ENCODE measurements at regions not wholly inside any gene's neighbourhood (a gene's known extent, or its start where the extent isn't known, plus 50 kb on each side); places are given as distances from the start of the nearest gene placed in this dataset.
"Not testable (repeated sequence)": the region's sequence is repeated elsewhere in the genome, so short reads cannot be mapped to it uniquely, and the experiment has no call there.

GRCh38 chr21:35711661-35712060 lies 348.7 kb downstream of the SETD4 start:
- no peaks in the 10 kb centered on the region for H3K36me3 ChIP-seq (ENCODE audit: control insufficient read depth, insufficient read depth, low read length)
- DNase-seq (ENCODE audit: low read depth, low spot score) (no peak), ATAC-seq (no peak)
- H3K27me3 ChIP-seq (ENCODE audit: control insufficient read depth, insufficient read depth, low read length), result peaks cover 2% of the 10 kb centered on the region; the same call in 1 of the 2 replicates
- intact Hi-C loops (cut with micrococcal nuclease; ENCODE audit: unreplicated experiment), result no loop called here
- in situ Hi-C loops (cut with HindIII; ENCODE audit: low pct_unique_long_range_greater_than_20kb, low sequenced_read_pairs), result no loop called here
- no TSS peak for BruUV-seq (replicated peaks)
- POLR2A ChIA-PET, result no interaction called here
- H3K4me1 ChIP-seq (ENCODE audit: control insufficient read depth, insufficient read depth, low read length), result no peaks in the 10 kb centered on the region
- CTCF ChIA-PET, result no interaction called here
- H3K4me3 ChIP-seq (ENCODE audit: low read depth in 2 of 2, low read length in 2 of 2), result no peak overlapping the region
- H3K9me3 ChIP-seq (ENCODE audit: control insufficient read depth, insufficient read depth, low read depth, low read length), result no peaks in the 10 kb centered on the region
- H3K27ac ChIP-seq (ENCODE audit: low read length), result no peak overlapping the region
- TF ChIP-seq POLR2AphosphoS5 (IDR thresholded peaks at IDR 0.05; ENCODE audit: low read depth, low read length) (no peak), SIN3A (IDR thresholded peaks at IDR 0.05; ENCODE audit: borderline replicate concordance, insufficient read depth, low read depth, low read length) (no peak), CTCF (IDR thresholded peaks at IDR 0.05) (no peak), TCF7L2 (IDR thresholded peaks at IDR 0.05; ENCODE audit: low read depth, low read length) (no peak)
- TF ChIP-seq, protein P1, sequence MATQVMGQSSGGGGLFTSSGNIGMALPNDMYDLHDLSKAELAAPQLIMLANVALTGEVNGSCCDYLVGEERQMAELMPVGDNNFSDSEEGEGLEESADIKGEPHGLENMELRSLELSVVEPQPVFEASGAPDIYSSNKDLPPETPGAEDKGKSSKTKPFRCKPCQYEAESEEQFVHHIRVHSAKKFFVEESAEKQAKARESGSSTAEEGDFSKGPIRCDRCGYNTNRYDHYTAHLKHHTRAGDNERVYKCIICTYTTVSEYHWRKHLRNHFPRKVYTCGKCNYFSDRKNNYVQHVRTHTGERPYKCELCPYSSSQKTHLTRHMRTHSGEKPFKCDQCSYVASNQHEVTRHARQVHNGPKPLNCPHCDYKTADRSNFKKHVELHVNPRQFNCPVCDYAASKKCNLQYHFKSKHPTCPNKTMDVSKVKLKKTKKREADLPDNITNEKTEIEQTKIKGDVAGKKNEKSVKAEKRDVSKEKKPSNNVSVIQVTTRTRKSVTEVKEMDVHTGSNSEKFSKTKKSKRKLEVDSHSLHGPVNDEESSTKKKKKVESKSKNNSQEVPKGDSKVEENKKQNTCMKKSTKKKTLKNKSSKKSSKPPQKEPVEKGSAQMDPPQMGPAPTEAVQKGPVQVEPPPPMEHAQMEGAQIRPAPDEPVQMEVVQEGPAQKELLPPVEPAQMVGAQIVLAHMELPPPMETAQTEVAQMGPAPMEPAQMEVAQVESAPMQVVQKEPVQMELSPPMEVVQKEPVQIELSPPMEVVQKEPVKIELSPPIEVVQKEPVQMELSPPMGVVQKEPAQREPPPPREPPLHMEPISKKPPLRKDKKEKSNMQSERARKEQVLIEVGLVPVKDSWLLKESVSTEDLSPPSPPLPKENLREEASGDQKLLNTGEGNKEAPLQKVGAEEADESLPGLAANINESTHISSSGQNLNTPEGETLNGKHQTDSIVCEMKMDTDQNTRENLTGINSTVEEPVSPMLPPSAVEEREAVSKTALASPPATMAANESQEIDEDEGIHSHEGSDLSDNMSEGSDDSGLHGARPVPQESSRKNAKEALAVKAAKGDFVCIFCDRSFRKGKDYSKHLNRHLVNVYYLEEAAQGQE (IDR thresholded peaks at IDR 0.05; ENCODE audit: insufficient read depth in 1 of 2, low read depth in 2 of 2, low read length in 1 of 2), result no peak

DNA sequence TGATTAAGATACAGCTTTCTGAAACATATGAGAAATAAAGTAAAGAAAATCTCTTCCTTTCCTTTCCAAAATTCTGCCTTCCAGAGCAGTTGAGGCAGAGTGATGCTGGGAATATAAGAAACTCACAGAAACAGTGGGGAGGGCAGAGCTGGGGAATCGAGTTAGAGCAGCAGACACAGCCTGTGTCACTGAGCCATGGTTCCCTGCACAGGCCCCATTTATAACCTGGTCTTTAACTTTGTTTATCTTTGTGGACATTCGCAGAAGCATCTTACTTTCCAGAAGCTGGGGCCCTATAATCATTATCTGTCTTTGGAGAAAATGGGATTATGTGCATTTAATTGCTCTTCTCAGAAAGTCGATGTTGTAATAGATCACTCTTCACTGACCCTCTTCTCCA lies 349.1 kb downstream of the SETD4 start:
- Histone ChIP-seq H3K9me3 (ENCODE audit: control insufficient read depth, insufficient read depth, low read depth, low read length) (no peaks in the 10 kb centered on the region), H3K4me3 (ENCODE audit: low read depth in 2 of 2, low read length in 2 of 2) (no peak overlapping the region), H3K27ac (ENCODE audit: low read length) (no peak overlapping the region), H3K4me1 (ENCODE audit: control insufficient read depth, insufficient read depth, low read length) (no peaks in the 10 kb centered on the region), H3K36me3 (ENCODE audit: control insufficient read depth, insufficient read depth, low read length) (no peaks in the 10 kb centered on the region), H3K27me3 (ENCODE audit: control insufficient read depth, insufficient read depth, low read length) (peaks cover 2% of the 10 kb centered on the region; the same call in 1 of the 2 replicates)
- CTCF ChIA-PET, result no interaction called here
- intact Hi-C loops (cut with micrococcal nuclease; ENCODE audit: unreplicated experiment) (no loop called here), in situ Hi-C loops (cut with HindIII; ENCODE audit: low pct_unique_long_range_greater_than_20kb, low sequenced_read_pairs) (no loop called here)
- ATAC-seq (no peak), DNase-seq (ENCODE audit: low read depth, low spot score) (no peak)
- TF ChIP-seq CTCF (IDR thresholded peaks at IDR 0.05) (no peak), SIN3A (IDR thresholded peaks at IDR 0.05; ENCODE audit: borderline replicate concordance, insufficient read depth, low read depth, low read length) (no peak), POLR2AphosphoS5 (IDR thresholded peaks at IDR 0.05; ENCODE audit: low read depth, low read length) (no peak), TCF7L2 (IDR thresholded peaks at IDR 0.05; ENCODE audit: low read depth, low read length) (no peak)
- TF ChIP-seq, protein P1 (IDR thresholded peaks at IDR 0.05; ENCODE audit: insufficient read depth in 1 of 2, low read depth in 2 of 2, low read length in 1 of 2), result no peak
- POLR2A ChIA-PET, result no interaction called here
- BruUV-seq (replicated peaks), result no TSS peak

DNA sequence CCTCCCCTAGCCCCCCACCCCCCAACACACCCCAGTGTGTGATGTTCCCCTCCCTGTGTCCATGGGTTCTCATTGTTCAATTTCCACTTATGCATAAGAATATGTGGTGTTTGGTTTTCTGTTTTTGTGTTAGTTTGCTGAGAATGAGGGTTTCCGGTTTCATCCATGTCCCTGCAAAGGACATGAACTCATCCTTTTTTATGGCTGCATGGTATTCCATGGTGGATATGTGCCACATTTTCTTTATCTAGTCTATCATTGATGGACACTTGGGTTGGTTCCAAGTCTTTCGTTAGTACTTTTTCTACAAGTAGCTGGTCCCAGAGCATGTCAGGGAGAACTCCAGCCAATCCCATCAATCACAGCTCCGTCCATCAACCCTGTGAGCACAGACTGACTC lies 350.3 kb downstream of the SETD4 start:
- DNase-seq (ENCODE audit: low read depth, low spot score); POLR2A ChIA-PET; BruUV-seq (replicated peaks): not testable (repeated sequence)

More for the DNA sequence above, 350.3 kb downstream of the SETD4 start:
- H3K9me3 ChIP-seq (ENCODE audit: control insufficient read depth, insufficient read depth, low read depth, low read length); H3K36me3 ChIP-seq (ENCODE audit: control insufficient read depth, insufficient read depth, low read length); intact Hi-C loops (cut with micrococcal nuclease; ENCODE audit: unreplicated experiment); H3K4me1 ChIP-seq (ENCODE audit: control insufficient read depth, insufficient read depth, low read length); H3K4me3 ChIP-seq (ENCODE audit: low read depth in 2 of 2, low read length in 2 of 2); ATAC-seq; H3K27ac ChIP-seq (ENCODE audit: low read length); CTCF ChIA-PET; H3K27me3 ChIP-seq (ENCODE audit: control insufficient read depth, insufficient read depth, low read length); in situ Hi-C loops (cut with HindIII; ENCODE audit: low pct_unique_long_range_greater_than_20kb, low sequenced_read_pairs): not testable (repeated sequence)
